B cell (primary cell): ENCODE measurements at regions not wholly inside any gene's neighbourhood (a gene's known extent, or its start where the extent isn't known, plus 50 kb on each side); places are given as distances from the start of the nearest gene placed in this dataset.

Experiments
- ATAC-seq: fragments of 200-7000 bp; cut with Tn5 transposase; one replicate; pipeline ENCODE4 v1.10.0; 2021; ENCODE audit warnings: low read depth, mild to moderate bottlenecking, moderate number of reproducible peaks, moderate library complexity
- CTCF ChIA-PET: fragments of 350-600 bp; sonication (Branson Sonifier 250); formaldehyde crosslinking; loops from one replicate; lab custom pipeline; 2021; ENCODE audit warnings: antibody characterized with exemption, inconsistent platforms; lab: Charles Lee
- POLR2A ChIA-PET: fragments of 350-600 bp; sonication (Branson Sonifier 250); formaldehyde crosslinking; loops from one replicate; lab custom pipeline; 2021; ENCODE audit warnings: antibody characterized with exemption; lab: Charles Lee
- DNase-seq: peaks from one replicate; pipeline ENCODE4 v3.0.0; 2013
- H2AFZ ChIP-seq: 2 replicates; pipeline ENCODE4 v1.6.1; 2012; ENCODE audit warnings: mild to moderate bottlenecking, low read depth, low read length; ENCODE audit not compliant: insufficient read depth, poor library complexity, severe bottlenecking
- H3K27ac ChIP-seq, 2 donors: 1 replicate in 1 of 2; 2 replicates in 1 of 2; pipeline ENCODE4 v1.5.1; 2012 to 2013; ENCODE audit warnings: low read length in 2 of 2, mild to moderate bottlenecking in 2 of 2, moderate library complexity in 1 of 2
- H3K27me3 ChIP-seq, 4 experiments: fragments of 200-600 bp in 1 of 4; sonication (generic) in 1 of 4; replicated peaks in 1 of 4; 1 replicate in 2 of 4; 2 replicates in 2 of 4; pipeline versions ENCODE4 v1.6.1 to v1.7.0; 2013 to 2016; ENCODE audit warnings: low read length in 3 of 4, mild to moderate bottlenecking in 2 of 4, mixed read lengths in 1 of 4, moderate library complexity in 1 of 4; ENCODE audit not compliant: insufficient read depth in 4 of 4, control insufficient read depth in 3 of 4; ENCODE audit errors: control extremely low read depth in 1 of 4
- H3K36me3 ChIP-seq, 2 experiments: replicated peaks in 1 of 2; 1 replicate in 1 of 2; 2 replicates in 1 of 2; pipeline versions ENCODE4 v1.6.1 to v1.7.1; 2013; ENCODE audit warnings: low read length in 1 of 2; ENCODE audit not compliant: insufficient read depth in 2 of 2, control insufficient read depth in 1 of 2; ENCODE audit errors: control extremely low read depth in 1 of 2, extremely low read depth in 1 of 2
- H3K4me1 ChIP-seq, 2 donors: fragments of 200-600 bp in 1 of 2; sonication (generic) in 1 of 2; 1 replicate in 1 of 2; 2 replicates in 1 of 2; pipeline versions ENCODE4 v1.5.1 to v1.6.1; 2013 to 2017; ENCODE audit warnings: low read length in 2 of 2; ENCODE audit not compliant: control insufficient read depth in 2 of 2, insufficient read depth in 2 of 2
- H3K4me2 ChIP-seq: replicated peaks from 2 replicates; pipeline ENCODE3; 2012; ENCODE audit warnings: mild to moderate bottlenecking, low read depth, low read length; ENCODE audit not compliant: poor library complexity, severe bottlenecking
- H3K4me3 ChIP-seq, 5 experiments: fragments of 200-600 bp in 1 of 5; sonication (generic) in 1 of 5; 1 replicate in 3 of 5; 2 replicates in 2 of 5; pipeline versions ENCODE4 v1.5.1 to v1.7.0; 2011 to 2016; ENCODE audit warnings: low read length in 4 of 5, mild to moderate bottlenecking in 4 of 5, low read depth in 2 of 5, control low read depth in 1 of 5, moderate library complexity in 1 of 5; ENCODE audit not compliant: insufficient read depth in 1 of 5; ENCODE audit errors: control extremely low read depth in 1 of 5, extremely low read depth in 1 of 5
- H3K79me2 ChIP-seq: fragments of 200-600 bp; sonication (generic); one replicate; pipeline ENCODE4 v1.6.0; 2016; ENCODE audit warnings: low read length; ENCODE audit not compliant: control insufficient read depth, insufficient read depth
- H3K9ac ChIP-seq: fragments of 200-600 bp; sonication (generic); 2 replicates; pipeline ENCODE4 v1.6.1; 2017; ENCODE audit warnings: mild to moderate bottlenecking, low read length, moderate library complexity
- H3K9me3 ChIP-seq, 3 donors: one replicate each; pipeline versions ENCODE4 v1.6.1 to v1.7.1; 2013; ENCODE audit warnings: low read length in 2 of 3; ENCODE audit not compliant: control insufficient read depth in 2 of 3, insufficient read depth in 1 of 3; ENCODE audit errors: control extremely low read depth in 1 of 3
- H4K20me1 ChIP-seq: 2 replicates; pipeline ENCODE4 v1.6.0; 2012; ENCODE audit warnings: mild to moderate bottlenecking, low read length; ENCODE audit not compliant: insufficient read depth, control insufficient read depth, poor library complexity, severe bottlenecking
- H3K27ac Mint-ChIP-seq: one replicate; pipeline ENCODE4 v1.8.0; 2021; ENCODE audit warnings: mixed read lengths
- H3K27me3 Mint-ChIP-seq: one replicate; pipeline ENCODE4 v1.8.0; 2021; ENCODE audit warnings: mixed read lengths
- H3K4me1 Mint-ChIP-seq: one replicate; pipeline ENCODE4 v1.8.0; 2021; ENCODE audit warnings: mixed read lengths
- H3K4me3 Mint-ChIP-seq: one replicate; pipeline ENCODE4 v1.8.0; 2021; ENCODE audit warnings: mixed read lengths
- H3K9me3 Mint-ChIP-seq: one replicate; pipeline ENCODE4 v1.8.0; 2022; ENCODE audit warnings: mixed read lengths; ENCODE audit not compliant: insufficient read depth
- CTCF ChIP-seq: fragments of 200-600 bp; IDR thresholded peaks from one replicate; pipeline ENCODE4 v1.8.0; 2022; ENCODE audit warnings: antibody characterized with exemption, mild to moderate bottlenecking
- EZH2 ChIP-seq: IDR thresholded peaks from 2 replicates; pipeline ENCODE4 v1.6.1; 2012; ENCODE audit warnings: borderline replicate concordance, low read depth, mild to moderate bottlenecking, moderate library complexity, low read length; ENCODE audit not compliant: insufficient read depth, poor library complexity, severe bottlenecking
- WGBS: methylation state at CpG from one replicate; pipeline ENCODE4 v1.1.5; 2013; ENCODE audit warnings: missing lambda C conversion rate; ENCODE audit not compliant: insufficient coverage; 5-methylcytosine and 5-hydroxymethylcytosine counted together
- intact Hi-C: fragments of 100-400 bp; cut with micrococcal nuclease; formaldehyde crosslinking; loops from one replicate; pipeline ENCODE4 v1.10.0; 2022

GRCh38 chr3:80836395-80836794 is 925.0 kb downstream of the GBE1 start:
- H3K4me1 Mint-ChIP-seq = no peaks in the 10 kb centered on the region
- Histone ChIP-seq H2AFZ (no peak overlapping the region), H3K36me3 (no peaks in the 10 kb centered on the region), H3K27me3 (no peaks in the 10 kb centered on the region), H3K9ac (no peak overlapping the region), H3K27ac (no peak overlapping the region), H4K20me1 (no peaks in the 10 kb centered on the region), H3K4me2 (no peak overlapping the region), H3K79me2 (no peaks in the 10 kb centered on the region), H3K4me3 (no peak overlapping the region), H3K4me1 (no peaks in the 10 kb centered on the region), H3K9me3 (no peaks in the 10 kb centered on the region)
- H3K27ac Mint-ChIP-seq = no peak overlapping the region
- no peak for DNase-seq
- POLR2A ChIA-PET = no interaction called here
- TF ChIP-seq CTCF (no peak), EZH2 (no peak)
- peaks cover 16% of the 10 kb centered on the region for H3K9me3 Mint-ChIP-seq
- no peak for ATAC-seq
- intact Hi-C loops = no loop called here
- WGBS = no CpG with 5 or more reads among the region's 2 CpGs
- H3K27me3 Mint-ChIP-seq = no peaks in the 10 kb centered on the region
- CTCF ChIA-PET = no interaction called here
- H3K4me3 Mint-ChIP-seq = no peak overlapping the region

DNA sequence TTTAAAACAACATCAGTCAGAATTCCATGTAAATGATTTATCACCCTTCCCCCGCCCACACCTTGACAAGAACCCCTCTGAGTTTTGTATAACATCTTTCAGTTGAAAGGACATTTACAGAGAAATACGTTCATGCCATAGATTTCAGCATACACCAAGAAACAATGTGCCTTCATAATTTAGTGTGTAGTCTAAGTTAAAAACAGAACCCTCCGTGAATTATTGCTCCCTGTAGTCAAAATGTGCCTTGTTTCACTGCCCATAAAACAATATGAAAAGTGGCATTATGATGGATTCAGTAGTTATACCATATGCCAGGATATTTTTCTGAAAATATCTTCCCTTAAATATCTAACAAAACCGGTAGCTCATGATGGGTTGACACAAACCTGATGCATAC is 953.9 kb downstream of the GBE1 start:
- Mint-ChIP-seq H3K4me3 (no peak overlapping the region), H3K4me1 (no peaks in the 10 kb centered on the region), H3K27ac (no peak overlapping the region), H3K9me3 (peaks cover 5% of the 10 kb centered on the region), H3K27me3 (no peaks in the 10 kb centered on the region)
- no peak for ATAC-seq
- H3K4me3 ChIP-seq = no peak overlapping the region
- no peaks in the 10 kb centered on the region for H4K20me1 ChIP-seq
- no peaks in the 10 kb centered on the region for H3K4me1 ChIP-seq
- H3K79me2 ChIP-seq = no peaks in the 10 kb centered on the region
- DNase-seq = no peak
- no CpG with 5 or more reads among the region's 4 CpGs for WGBS
- no peak overlapping the region for H3K4me2 ChIP-seq
- ChIA-PET CTCF (no interaction called here), POLR2A (no interaction called here)
- H3K27me3 ChIP-seq = no peaks in the 10 kb centered on the region
- no peak overlapping the region for H3K9ac ChIP-seq
- no peak for TF ChIP-seq EZH2
- TF ChIP-seq CTCF = no peak
- no peak overlapping the region for H2AFZ ChIP-seq
- H3K36me3 ChIP-seq = no peaks in the 10 kb centered on the region
- H3K9me3 ChIP-seq = peaks cover 0 to 4% (median 0%) of the 10 kb centered on the region in 3 donors
- no peak overlapping the region for H3K27ac ChIP-seq
- intact Hi-C loops = no loop called here
